ENCODE measurements at regions not wholly inside any gene's neighbourhood (a gene's known extent, or its start where the extent isn't known, plus 50 kb on each side); places are given as distances from the start of the nearest gene placed in this dataset.
"Not testable (repeated sequence)": the region's sequence is repeated elsewhere in the genome, so short reads cannot be mapped to it uniquely, and the experiment has no call there.

GRCh38 chr7:65754070-65754469 is 118.8 kb upstream of the VKORC1L1 start:
- not testable (repeated sequence) for TF ChIP-seq RAD21 (CRISPR knock-in tag; IDR thresholded peaks at IDR 0.05); POLR2AphosphoS5 (IDR thresholded peaks at IDR 0.05; ENCODE audit: low read depth, low read length); ZNF230 (CRISPR knock-in tag; IDR thresholded peaks at IDR 0.05); PHF21A (CRISPR knock-in tag; IDR thresholded peaks at IDR 0.05); ZMYM3 (CRISPR knock-in tag; IDR thresholded peaks at IDR 0.05); HNRNPK (IDR thresholded peaks at IDR 0.05; ENCODE audit: low read depth, low read length, poor library complexity, severe bottlenecking); ZNF281 (CRISPR knock-in tag; IDR thresholded peaks at IDR 0.05; ENCODE audit: borderline replicate concordance); CTCF (CRISPR knock-in tag; IDR thresholded peaks at IDR 0.05); SKIL (CRISPR knock-in tag; IDR thresholded peaks at IDR 0.05; ENCODE audit: borderline replicate concordance); MIER2 (CRISPR knock-in tag; IDR thresholded peaks at IDR 0.05); ZNF546 (CRISPR knock-in tag; conservative IDR thresholded peaks at IDR 0.05); KDM1A (CRISPR knock-in tag; IDR thresholded peaks at IDR 0.05)
